Activated CD4-positive, alpha-beta T cell treated with anti-CD3 and anti-CD28 coated beads, Interleukin-2, amount 10 ng/mL, durations not matched to agents 24 days and 14 days (primary cell): ENCODE measurements at regions not wholly inside any gene's neighbourhood (a gene's known extent, or its start where the extent isn't known, plus 50 kb on each side); places are given as distances from the start of the nearest gene placed in this dataset.
"Not testable (repeated sequence)": the region's sequence is repeated elsewhere in the genome, so short reads cannot be mapped to it uniquely, and the experiment has no call there.

ENCODE experiments used
- DNase-seq: peaks from one replicate; pipeline ENCODE4 v3.0.0; 2022
- H3K27ac Mint-ChIP-seq: one replicate; pipeline ENCODE4 v1.8.0; 2022; ENCODE audit warnings: mild to moderate bottlenecking, mixed read lengths
- H3K27me3 Mint-ChIP-seq: one replicate; pipeline ENCODE4 v1.8.0; 2022; ENCODE audit warnings: mixed read lengths
- H3K36me3 Mint-ChIP-seq: one replicate; pipeline ENCODE4 v1.8.0; 2022; ENCODE audit warnings: low read depth, mild to moderate bottlenecking, mixed read lengths
- H3K4me1 Mint-ChIP-seq: one replicate; pipeline ENCODE4 v1.8.0; 2021; ENCODE audit warnings: mixed read lengths
- H3K4me3 Mint-ChIP-seq: one replicate; pipeline ENCODE4 v1.8.0; 2022; ENCODE audit warnings: mild to moderate bottlenecking, moderate library complexity, mixed read lengths
- H3K9me3 Mint-ChIP-seq: one replicate; pipeline ENCODE4 v1.8.0; 2021; ENCODE audit warnings: mixed read lengths
- intact Hi-C: fragments of 100-400 bp; cut with micrococcal nuclease; formaldehyde crosslinking; loops from one replicate; pipeline ENCODE4 v1.15.1; 2023

DNA sequence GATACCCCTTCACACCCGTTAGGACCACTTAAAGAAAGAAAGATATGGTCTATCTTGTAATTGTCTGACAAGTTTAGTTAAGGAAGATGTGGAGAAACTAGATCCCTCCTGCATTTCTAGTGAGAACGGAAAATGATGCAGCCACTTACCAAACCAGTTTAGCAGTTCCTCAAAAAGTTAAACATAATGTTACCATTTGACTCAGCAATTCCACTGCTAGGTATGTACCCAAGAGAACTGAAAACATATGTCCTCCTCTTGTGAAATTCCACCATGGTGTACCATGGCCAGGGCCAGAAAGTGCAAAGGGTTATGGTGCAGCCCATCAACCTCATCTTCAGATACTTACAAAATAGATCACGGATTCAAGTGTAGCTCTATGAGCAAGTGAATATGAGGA is 79.0 kb upstream of the ID2 start:
- DNase-seq = no peak
- Mint-ChIP-seq H3K27ac (no peak overlapping the region), H3K36me3 (no peaks in the 10 kb centered on the region), H3K4me3 (no peak overlapping the region), H3K4me1 (peaks cover 9% of the 10 kb centered on the region), H3K9me3 (peaks cover 4% of the 10 kb centered on the region), H3K27me3 (peaks cover 4% of the 10 kb centered on the region)
- intact Hi-C loops = no loop called here

DNA sequence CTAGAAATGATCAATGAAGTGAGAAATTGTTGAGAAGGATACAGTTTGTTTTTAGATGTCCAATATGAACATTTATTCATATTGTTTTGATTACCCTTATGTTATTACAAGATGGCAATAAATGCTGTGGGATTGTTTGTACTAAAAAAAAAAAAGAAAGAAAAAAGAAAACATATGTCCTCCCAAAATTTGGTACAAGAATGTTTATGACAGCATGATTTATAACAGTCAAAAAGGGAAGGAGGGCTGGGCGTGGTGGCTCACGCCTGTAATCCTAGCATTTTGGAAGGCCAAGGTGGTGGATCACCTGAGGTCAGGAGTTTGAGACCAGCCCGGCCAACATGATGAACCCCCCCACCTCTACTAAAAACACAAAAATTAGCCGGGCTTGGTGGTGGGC is 78.5 kb upstream of the ID2 start:
- intact Hi-C loops, H3K27me3 Mint-ChIP-seq, DNase-seq, H3K27ac Mint-ChIP-seq, H3K9me3 Mint-ChIP-seq, H3K4me3 Mint-ChIP-seq, H3K36me3 Mint-ChIP-seq: not testable (repeated sequence)
- peaks cover 12% of the 10 kb centered on the region for H3K4me1 Mint-ChIP-seq

DNA sequence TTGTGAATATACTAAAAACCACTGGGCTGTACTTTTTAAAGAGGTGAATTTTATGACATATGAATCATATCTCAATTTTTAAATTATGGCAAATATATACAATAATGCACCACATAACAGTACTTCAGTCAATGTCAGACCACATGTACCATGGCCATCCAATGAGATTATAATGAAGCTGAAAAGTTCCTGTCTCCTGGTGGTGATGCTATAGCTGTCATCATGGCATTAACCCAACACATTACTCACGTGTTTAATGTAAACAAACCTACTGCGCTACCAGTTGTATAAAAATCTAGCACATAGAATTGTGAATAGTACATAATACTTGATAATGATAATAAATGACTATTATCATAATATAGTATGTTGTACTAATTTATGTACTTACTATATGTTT is 77.6 kb upstream of the ID2 start:
- intact Hi-C loops = no loop called here
- DNase-seq = no peak
- Mint-ChIP-seq H3K4me3 (no peak overlapping the region), H3K36me3 (no peaks in the 10 kb centered on the region), H3K4me1 (peaks cover 21% of the 10 kb centered on the region), H3K9me3 (peaks cover 4% of the 10 kb centered on the region), H3K27me3 (peaks cover 4% of the 10 kb centered on the region), H3K27ac (no peak overlapping the region)

DNA sequence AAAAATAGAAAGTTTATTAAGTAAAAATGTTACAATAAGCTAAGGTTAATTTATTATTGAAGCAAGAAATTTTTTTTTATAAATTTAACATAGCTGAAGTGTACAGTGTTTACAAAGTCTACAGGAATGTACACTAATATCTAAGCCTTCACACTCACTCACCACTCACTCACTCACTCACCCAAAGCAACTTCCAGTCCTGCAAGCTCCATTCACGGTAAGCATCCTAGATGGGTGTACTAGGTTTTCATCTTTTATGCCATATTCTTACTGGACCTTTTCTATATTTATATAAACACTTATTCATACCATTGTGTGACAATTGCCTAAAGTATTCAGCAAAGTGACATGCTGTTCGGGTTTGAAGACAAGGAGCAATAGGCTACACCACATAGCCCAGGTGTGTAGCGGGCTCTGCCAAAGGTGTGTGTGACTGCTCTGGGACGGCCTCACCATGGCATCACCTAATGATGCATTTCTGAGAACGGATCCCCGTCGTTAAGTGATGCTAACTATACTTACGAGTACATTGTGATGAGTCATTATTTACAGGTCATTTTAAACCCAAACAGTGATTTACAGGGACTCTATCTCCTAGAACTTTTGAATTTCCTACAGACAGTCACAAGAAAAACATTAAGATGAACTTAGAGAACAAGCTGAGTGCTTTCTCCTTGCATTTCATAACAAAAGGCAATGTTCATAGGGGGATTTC is 76.3 kb upstream of the ID2 start:
- no peak for DNase-seq
- intact Hi-C loops = loop anchor here (5.0 kb wide), 1 partner anchor 123 kb away; no protein-coding TSS in a partner anchor
- Mint-ChIP-seq H3K9me3 (peaks cover 7% of the 10 kb centered on the region), H3K4me3 (no peak overlapping the region), H3K27ac (no peak overlapping the region), H3K27me3 (peaks cover 4% of the 10 kb centered on the region), H3K36me3 (no peaks in the 10 kb centered on the region), H3K4me1 (peaks cover 22% of the 10 kb centered on the region)

DNA sequence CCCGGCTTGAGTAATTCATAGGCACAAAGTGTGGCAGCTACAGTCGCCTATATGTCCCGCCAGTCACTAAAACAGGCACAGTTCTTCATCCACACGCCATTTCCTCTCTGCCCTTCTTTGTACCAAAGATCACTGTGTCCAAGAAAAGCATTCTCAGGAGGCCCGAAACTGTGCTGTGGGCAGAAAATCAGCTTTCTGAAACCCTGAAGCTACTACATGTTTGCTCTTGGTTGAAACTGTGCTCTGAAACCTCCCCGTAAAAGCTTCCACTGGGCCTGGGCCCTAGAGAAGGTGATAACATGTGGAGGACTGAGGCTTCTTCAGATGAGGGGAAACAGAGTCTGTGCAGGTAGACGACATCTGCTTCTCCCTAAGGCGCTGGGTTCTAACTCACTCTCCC is 75.6 kb upstream of the ID2 start:
- DNase-seq = no peak
- Mint-ChIP-seq H3K9me3 (peaks cover 14% of the 10 kb centered on the region), H3K4me3 (no peak overlapping the region), H3K4me1 (peaks cover 22% of the 10 kb centered on the region), H3K27me3 (peaks cover 3% of the 10 kb centered on the region), H3K36me3 (peaks cover 1% of the 10 kb centered on the region), H3K27ac (no peak overlapping the region)
- intact Hi-C loops = loop anchor here (5.0 kb wide), 1 partner anchor 124 kb away; no protein-coding TSS in a partner anchor

DNA sequence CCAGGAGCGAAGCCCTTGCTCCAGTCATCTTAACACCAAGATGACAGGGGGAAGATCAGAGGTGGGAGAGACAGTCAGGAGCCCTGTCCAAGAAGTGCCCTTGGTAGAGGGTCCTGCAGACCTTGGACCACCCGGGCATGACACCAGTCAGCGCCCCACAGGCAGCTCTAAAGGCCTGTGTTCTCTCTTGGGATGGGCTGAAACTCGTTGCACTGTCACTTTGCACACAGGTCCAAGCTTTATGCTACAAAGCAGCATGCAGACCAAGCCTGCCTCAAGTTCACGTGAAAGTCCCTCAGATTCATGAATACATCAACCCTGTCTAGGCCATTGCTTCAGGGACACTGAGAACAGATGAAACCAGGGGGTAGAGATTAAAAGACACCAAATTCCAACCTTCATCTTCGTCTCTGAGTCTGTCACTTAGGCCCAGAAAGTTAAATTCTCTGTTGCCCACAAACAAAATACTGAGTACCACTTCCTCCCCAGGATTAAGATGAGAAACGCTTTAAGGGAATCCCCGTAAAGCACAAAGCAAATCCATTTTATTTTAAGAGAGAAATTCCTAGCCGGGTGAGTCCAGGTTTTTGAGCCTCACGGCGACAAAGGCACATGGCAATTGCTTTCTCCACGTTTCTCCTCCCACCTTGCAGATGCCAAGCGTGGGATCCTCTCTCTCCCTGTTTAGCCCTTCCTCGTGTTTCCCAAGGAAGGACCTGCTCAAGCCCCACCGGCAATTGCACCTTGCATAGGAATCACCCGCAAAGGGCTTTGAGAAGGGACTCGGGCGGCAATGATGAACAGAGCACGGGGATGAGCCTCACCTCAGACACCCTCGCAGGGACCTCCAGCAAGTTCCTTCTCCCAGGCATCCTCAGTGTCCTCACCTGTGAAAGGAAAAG is 75.0 kb upstream of the ID2 start:
- Mint-ChIP-seq H3K9me3 (peaks cover 14% of the 10 kb centered on the region), H3K4me1 (peaks cover 22% of the 10 kb centered on the region), H3K27ac (no peak overlapping the region), H3K4me3 (no peak overlapping the region), H3K27me3 (peaks cover 2% of the 10 kb centered on the region), H3K36me3 (peaks cover 1% of the 10 kb centered on the region)
- intact Hi-C loops = loop anchor here (5.0 kb wide), 1 partner anchor 125 kb away; no protein-coding TSS in a partner anchor
- no peak for DNase-seq

DNA sequence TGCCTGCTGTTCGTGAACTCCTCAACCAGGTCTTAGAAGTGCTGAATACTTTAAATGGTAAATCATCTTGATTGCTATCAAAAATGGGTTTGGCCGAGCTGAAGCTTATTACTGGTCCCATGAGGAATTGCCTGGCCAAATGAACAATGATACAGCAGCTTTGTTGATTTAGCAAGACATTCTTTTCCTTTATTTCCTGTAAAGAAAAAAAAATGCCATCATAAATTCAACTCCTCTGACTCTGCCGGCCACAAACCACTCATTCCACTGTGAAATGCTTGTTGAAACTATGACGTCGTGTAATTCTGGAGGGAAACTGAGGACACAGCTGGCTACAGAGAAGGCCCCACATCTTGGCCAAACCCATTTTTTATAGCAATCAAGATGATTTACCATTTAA is 74.2 kb upstream of the ID2 start:
- intact Hi-C loops = loop anchor here (1.0 to 5.0 kb wide), 3 partner anchors 62 to 125 kb away; no protein-coding TSS in a partner anchor
- H3K4me3 Mint-ChIP-seq = no peak overlapping the region
- H3K9me3 Mint-ChIP-seq = peaks cover 14% of the 10 kb centered on the region

DNA sequence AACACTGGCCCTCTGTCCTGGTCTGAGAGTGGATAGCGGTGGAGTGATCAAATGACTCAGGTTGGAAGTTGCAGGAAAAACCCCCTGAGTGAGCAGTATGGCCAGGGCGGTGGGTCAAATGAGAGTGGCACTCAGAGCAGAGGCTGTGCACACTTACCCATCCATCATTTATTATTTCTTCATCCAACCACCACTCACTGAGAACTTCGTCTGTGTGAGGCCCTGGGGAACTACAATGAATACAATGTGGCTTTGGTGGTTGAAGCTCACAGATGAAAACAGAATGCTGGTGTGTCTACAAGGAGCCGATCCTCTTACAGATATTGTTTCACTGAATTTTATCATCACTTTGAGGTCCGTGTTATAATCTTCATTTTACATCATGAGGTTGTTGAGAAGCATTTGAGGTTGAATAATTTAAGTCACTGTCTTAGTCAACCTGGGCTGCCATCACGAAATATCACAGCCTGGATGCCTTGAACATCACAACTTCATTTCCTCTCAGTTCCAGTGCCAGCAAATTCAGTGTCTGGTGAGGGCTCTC is 73.4 kb upstream of the ID2 start:
- H3K27me3 Mint-ChIP-seq = no peaks in the 10 kb centered on the region
- H3K4me1 Mint-ChIP-seq = peaks cover 25% of the 10 kb centered on the region
- peak; percentile 78 for DNase-seq
- peak overlapping the region; percentile 76 for H3K27ac Mint-ChIP-seq
- intact Hi-C loops = loop anchor here (1.0 to 5.0 kb wide), 3 partner anchors 63 to 126 kb away; no protein-coding TSS in a partner anchor
- H3K36me3 Mint-ChIP-seq = peaks cover 1% of the 10 kb centered on the region
- peak overlapping the region; percentile 39 for H3K4me3 Mint-ChIP-seq
- H3K9me3 Mint-ChIP-seq = peaks cover 10% of the 10 kb centered on the region

More for the DNA sequence above, 74.2 kb upstream of the ID2 start:
- Mint-ChIP-seq H3K4me1 (peaks cover 22% of the 10 kb centered on the region), H3K36me3 (peaks cover 1% of the 10 kb centered on the region), H3K27ac (peak overlapping the region; percentile 6), H3K27me3 (peaks cover 2% of the 10 kb centered on the region)
- no peak for DNase-seq

DNA sequence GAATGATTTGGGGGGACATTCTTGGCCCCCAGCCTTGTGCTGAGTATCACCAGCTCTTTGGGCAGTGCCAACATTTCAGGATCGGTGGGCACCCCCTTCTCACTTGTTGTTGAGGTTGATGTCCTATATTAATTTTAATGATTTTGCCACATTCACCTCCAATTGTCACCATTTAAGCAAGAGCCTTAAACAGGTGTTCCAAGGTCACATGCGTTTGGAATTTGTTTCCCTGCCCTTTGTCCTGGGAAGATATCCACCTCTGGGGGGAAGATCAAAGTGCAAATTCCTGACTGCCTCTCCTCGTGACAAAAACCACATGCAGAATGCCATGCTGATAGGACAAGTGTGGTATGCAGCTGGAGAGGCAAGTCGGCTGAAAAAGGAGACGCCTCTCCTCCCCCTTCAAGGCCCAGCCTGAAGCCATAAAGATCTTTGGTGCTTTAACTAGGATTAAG is 72.5 kb upstream of the ID2 start:
- Mint-ChIP-seq H3K27me3 (no peaks in the 10 kb centered on the region), H3K9me3 (peaks cover 10% of the 10 kb centered on the region), H3K4me3 (peak overlapping the region; percentile 39), H3K27ac (no peak overlapping the region), H3K4me1 (peaks cover 25% of the 10 kb centered on the region), H3K36me3 (peaks cover 1% of the 10 kb centered on the region)
- no peak for DNase-seq
- intact Hi-C loops = loop anchor here (5.0 kb wide), 1 partner anchor 127 kb away; no protein-coding TSS in a partner anchor

DNA sequence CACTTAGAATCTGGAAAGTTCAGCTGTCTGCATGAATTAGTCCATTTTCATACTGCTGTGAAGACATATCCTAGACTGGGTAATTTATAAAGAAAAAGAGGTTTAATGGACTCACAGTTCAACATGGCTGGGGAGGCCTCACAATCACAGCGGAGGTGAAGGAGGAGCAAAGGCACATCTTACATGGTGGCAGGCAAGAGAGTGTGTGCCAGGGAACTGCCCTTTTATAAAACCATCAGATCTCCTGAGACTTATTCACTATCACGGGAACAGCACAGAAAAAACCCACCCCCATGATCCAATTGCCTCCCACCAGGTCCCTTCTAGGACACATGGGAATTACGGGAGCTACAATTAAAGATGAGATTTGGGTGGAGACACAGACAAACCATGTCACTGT is 71.1 kb upstream of the ID2 start:
- H3K27ac Mint-ChIP-seq, H3K36me3 Mint-ChIP-seq, H3K27me3 Mint-ChIP-seq, intact Hi-C loops, H3K4me3 Mint-ChIP-seq, DNase-seq: not testable (repeated sequence)
- Mint-ChIP-seq H3K9me3 (peaks cover 15% of the 10 kb centered on the region), H3K4me1 (peaks cover 24% of the 10 kb centered on the region)

DNA sequence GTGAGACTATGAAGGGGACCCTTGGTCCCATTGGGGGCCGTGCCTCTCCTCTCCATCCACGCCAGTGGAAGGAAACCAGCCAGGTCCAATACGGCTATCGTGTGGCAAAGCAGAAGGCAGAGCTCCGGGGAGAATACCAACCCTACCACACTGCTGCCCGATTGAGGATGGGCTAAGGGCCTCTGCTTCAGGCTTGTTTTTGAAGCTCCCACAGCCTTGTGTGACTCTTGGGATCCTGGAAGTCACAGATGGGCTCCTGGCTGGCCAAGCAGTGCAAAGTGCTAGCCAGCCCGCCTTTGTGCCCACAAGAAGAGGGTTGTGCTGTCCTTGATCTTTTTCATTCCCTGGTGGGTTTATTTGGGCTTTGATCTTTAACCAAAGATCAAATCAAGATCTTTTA is 70.6 kb upstream of the ID2 start:
- H3K27me3 Mint-ChIP-seq = peaks cover 10% of the 10 kb centered on the region
- no peak overlapping the region for H3K4me3 Mint-ChIP-seq
- no peak overlapping the region for H3K27ac Mint-ChIP-seq
- H3K9me3 Mint-ChIP-seq = peaks cover 15% of the 10 kb centered on the region
- peaks cover 21% of the 10 kb centered on the region for H3K4me1 Mint-ChIP-seq
- DNase-seq = no peak
- intact Hi-C loops = no loop called here
- peaks cover 1% of the 10 kb centered on the region for H3K36me3 Mint-ChIP-seq

DNA sequence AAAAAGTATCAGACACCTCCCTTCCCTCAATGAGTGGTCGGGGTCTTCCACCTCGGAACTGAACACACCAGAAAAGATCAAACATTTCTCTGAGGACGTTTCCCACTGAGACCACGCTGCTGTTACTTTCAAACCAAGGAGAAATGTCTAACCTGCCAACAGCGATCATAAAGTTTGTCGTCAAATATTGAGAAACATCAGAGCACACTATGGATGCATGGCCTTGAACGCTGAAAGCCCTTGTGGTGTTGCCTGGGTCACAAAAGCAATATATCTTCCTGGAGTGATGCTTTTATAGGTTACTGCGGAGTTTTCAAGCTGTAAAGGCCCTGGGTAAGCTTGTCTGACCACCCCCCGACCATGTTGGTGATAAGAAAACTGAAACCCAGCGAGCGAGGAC is 70.2 kb upstream of the ID2 start:
- H3K4me3 Mint-ChIP-seq = no peak overlapping the region
- no peak overlapping the region for H3K27ac Mint-ChIP-seq
- peaks cover 12% of the 10 kb centered on the region for H3K27me3 Mint-ChIP-seq
- peaks cover 1% of the 10 kb centered on the region for H3K36me3 Mint-ChIP-seq
- intact Hi-C loops = no loop called here
- H3K4me1 Mint-ChIP-seq = peaks cover 19% of the 10 kb centered on the region
- no peak for DNase-seq
- peaks cover 15% of the 10 kb centered on the region for H3K9me3 Mint-ChIP-seq

DNA sequence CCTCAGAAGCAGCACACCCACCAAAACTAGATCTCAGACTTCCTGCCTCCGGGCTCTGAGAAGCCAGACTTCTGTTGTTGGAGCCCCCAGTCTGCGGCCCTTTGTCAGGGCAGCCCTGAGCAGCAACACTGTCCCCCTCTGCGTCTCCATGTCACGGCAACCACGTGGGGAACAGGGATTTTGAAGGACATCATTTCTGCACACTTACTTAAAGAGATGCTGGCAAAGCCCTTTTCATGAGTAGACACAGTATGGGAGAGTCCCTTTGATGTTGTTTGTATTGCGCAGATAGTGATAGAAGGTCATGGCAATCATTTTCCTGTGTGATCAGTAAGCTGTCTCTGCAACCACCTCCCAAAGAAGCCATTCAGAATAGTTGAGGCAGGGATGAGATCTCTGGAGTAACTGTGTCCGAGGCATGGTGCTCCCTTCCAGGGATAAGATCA is 69.1 kb upstream of the ID2 start:
- Mint-ChIP-seq H3K27ac (no peak overlapping the region), H3K36me3 (peaks cover 1% of the 10 kb centered on the region), H3K27me3 (peaks cover 15% of the 10 kb centered on the region), H3K4me1 (peaks cover 16% of the 10 kb centered on the region), H3K9me3 (peaks cover 15% of the 10 kb centered on the region), H3K4me3 (no peak overlapping the region)
- DNase-seq = no peak
- intact Hi-C loops = no loop called here
